WTC11 (cell line): ENCODE measurements at regions not wholly inside any gene's neighbourhood (a gene's known extent, or its start where the extent isn't known, plus 50 kb on each side); places are given as distances from the start of the nearest gene placed in this dataset.

ENCODE experiments used
- ATAC-seq: fragments of 200-7000 bp; cut with Tn5 transposase; 2 replicates; pipeline ENCODE4 v1.10.0; 2021; ENCODE audit warnings: mild to moderate bottlenecking, moderate library complexity
- CTCF ChIA-PET: fragments of 300-600 bp; sonication (Branson Sonifier 250); formaldehyde crosslinking; loops from one replicate; lab custom pipeline; 2021; ENCODE audit warnings: antibody characterized with exemption; lab: Charles Lee
- POLR2A ChIA-PET: fragments of 350-600 bp; sonication (Branson Sonifier 250); formaldehyde crosslinking; loops from one replicate; lab custom pipeline; 2021; ENCODE audit warnings: antibody characterized with exemption; lab: Charles Lee
- DNase-seq: peaks from one replicate; pipeline ENCODE4 v3.0.0; 2021; ENCODE audit warnings: low spot score
- H3K27ac Mint-ChIP-seq: 2 replicates; pipeline ENCODE4 v1.8.0; 2021; ENCODE audit warnings: mixed read lengths
- H3K27me3 Mint-ChIP-seq: 2 replicates; pipeline ENCODE4 v1.8.0; 2021; ENCODE audit warnings: low read depth, mild to moderate bottlenecking, moderate library complexity, mixed read lengths
- H3K36me3 Mint-ChIP-seq: 2 replicates; pipeline ENCODE4 v1.8.0; 2021; ENCODE audit warnings: mixed read lengths
- H3K4me1 Mint-ChIP-seq: 2 replicates; pipeline ENCODE4 v1.8.0; 2022; ENCODE audit warnings: mixed read lengths
- H3K4me3 Mint-ChIP-seq: 2 replicates; pipeline ENCODE4 v1.8.0; 2021; ENCODE audit warnings: mild to moderate bottlenecking, moderate library complexity, mixed read lengths
- H3K9me3 Mint-ChIP-seq: 2 replicates; pipeline ENCODE4 v1.8.0; 2021; ENCODE audit warnings: mixed read lengths
- JUN ChIP-seq: sonication (generic); formaldehyde crosslinking; IDR thresholded peaks from 2 replicates; pipeline ENCODE4 v1.8.0; 2023; ENCODE audit warnings: mild to moderate bottlenecking, missing genetic modification reagents
- TEAD4 ChIP-seq: sonication (generic); formaldehyde crosslinking; IDR thresholded peaks from 2 replicates; pipeline ENCODE4 v1.8.0; 2022; ENCODE audit warnings: mild to moderate bottlenecking, missing genetic modification reagents
- ZNF121 ChIP-seq: sonication (generic); formaldehyde crosslinking; IDR thresholded peaks from 2 replicates; pipeline ENCODE4 v1.8.0; 2023; ENCODE audit warnings: missing genetic modification reagents
- ZNF396 ChIP-seq: fragments of 250-450 bp; sonication (Bioruptor Pico); IDR thresholded peaks from 2 replicates; pipeline ENCODE4 v1.8.0; 2021; ENCODE audit warnings: mild to moderate bottlenecking, moderate library complexity, borderline replicate concordance
- TF ChIP-seq, protein P1 (sequence below): sonication (generic); formaldehyde crosslinking; IDR thresholded peaks from 2 replicates; pipeline ENCODE4 v1.8.0; 2023; ENCODE audit warnings: missing genetic modification reagents, mild to moderate bottlenecking, borderline replicate concordance
- TF ChIP-seq, protein P2 (sequence below): sonication (generic); formaldehyde crosslinking; IDR thresholded peaks from 2 replicates; pipeline ENCODE4 v1.8.1; 2023; ENCODE audit warnings: mild to moderate bottlenecking, missing genetic modification reagents, borderline replicate concordance
- TF ChIP-seq, protein P3 (sequence below): sonication (generic); formaldehyde crosslinking; IDR thresholded peaks from 2 replicates; pipeline ENCODE4 v1.8.0; 2022; ENCODE audit warnings: mild to moderate bottlenecking, missing genetic modification reagents
- TF ChIP-seq, protein P4 (sequence below): sonication (generic); formaldehyde crosslinking; IDR thresholded peaks from 2 replicates; pipeline ENCODE4 v1.8.0; 2023; ENCODE audit warnings: mild to moderate bottlenecking, missing genetic modification reagents
- TF ChIP-seq, protein P5 (sequence below): sonication (generic); formaldehyde crosslinking; IDR thresholded peaks from 2 replicates; pipeline ENCODE4 v1.8.0; 2022; ENCODE audit warnings: mild to moderate bottlenecking, missing genetic modification reagents

DNA sequence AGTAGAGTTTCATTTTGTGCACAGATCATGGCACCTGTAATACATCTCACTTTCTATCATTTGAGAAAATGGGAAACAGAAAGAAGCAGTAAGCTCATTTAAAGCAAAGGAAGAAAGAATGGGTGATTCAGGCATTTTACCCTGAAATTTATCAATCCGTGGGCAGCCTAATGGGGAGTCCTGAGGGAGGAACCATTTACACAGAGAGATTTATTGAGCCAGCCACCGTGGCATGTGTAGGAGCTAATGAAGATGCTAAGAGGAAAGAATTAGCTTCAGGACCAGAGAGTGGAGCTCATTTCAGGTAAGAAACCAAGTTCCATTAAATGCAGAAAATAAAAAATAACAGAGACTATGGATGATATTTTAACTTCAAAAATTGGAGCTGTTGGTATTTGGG, 443.4 kb upstream of the COBL start:
- H3K27ac Mint-ChIP-seq = no peak overlapping the region
- CTCF ChIA-PET = no interaction called here
- H3K4me3 Mint-ChIP-seq = no peak overlapping the region

More for the DNA sequence above, 443.4 kb upstream of the COBL start:
- Mint-ChIP-seq H3K9me3 (peaks cover 7% of the 10 kb centered on the region), H3K4me1 (no peaks in the 10 kb centered on the region), H3K27me3 (no peaks in the 10 kb centered on the region), H3K36me3 (no peaks in the 10 kb centered on the region)
- DNase-seq (no peak), ATAC-seq (no peak)
- POLR2A ChIA-PET = no interaction called here
- TF ChIP-seq, protein P1, sequence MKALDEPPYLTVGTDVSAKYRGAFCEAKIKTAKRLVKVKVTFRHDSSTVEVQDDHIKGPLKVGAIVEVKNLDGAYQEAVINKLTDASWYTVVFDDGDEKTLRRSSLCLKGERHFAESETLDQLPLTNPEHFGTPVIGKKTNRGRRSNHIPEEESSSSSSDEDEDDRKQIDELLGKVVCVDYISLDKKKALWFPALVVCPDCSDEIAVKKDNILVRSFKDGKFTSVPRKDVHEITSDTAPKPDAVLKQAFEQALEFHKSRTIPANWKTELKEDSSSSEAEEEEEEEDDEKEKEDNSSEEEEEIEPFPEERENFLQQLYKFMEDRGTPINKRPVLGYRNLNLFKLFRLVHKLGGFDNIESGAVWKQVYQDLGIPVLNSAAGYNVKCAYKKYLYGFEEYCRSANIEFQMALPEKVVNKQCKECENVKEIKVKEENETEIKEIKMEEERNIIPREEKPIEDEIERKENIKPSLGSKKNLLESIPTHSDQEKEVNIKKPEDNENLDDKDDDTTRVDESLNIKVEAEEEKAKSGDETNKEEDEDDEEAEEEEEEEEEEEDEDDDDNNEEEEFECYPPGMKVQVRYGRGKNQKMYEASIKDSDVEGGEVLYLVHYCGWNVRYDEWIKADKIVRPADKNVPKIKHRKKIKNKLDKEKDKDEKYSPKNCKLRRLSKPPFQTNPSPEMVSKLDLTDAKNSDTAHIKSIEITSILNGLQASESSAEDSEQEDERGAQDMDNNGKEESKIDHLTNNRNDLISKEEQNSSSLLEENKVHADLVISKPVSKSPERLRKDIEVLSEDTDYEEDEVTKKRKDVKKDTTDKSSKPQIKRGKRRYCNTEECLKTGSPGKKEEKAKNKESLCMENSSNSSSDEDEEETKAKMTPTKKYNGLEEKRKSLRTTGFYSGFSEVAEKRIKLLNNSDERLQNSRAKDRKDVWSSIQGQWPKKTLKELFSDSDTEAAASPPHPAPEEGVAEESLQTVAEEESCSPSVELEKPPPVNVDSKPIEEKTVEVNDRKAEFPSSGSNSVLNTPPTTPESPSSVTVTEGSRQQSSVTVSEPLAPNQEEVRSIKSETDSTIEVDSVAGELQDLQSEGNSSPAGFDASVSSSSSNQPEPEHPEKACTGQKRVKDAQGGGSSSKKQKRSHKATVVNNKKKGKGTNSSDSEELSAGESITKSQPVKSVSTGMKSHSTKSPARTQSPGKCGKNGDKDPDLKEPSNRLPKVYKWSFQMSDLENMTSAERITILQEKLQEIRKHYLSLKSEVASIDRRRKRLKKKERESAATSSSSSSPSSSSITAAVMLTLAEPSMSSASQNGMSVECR (CRISPR knock-in tag) = no peak
- TF ChIP-seq, protein P2, sequence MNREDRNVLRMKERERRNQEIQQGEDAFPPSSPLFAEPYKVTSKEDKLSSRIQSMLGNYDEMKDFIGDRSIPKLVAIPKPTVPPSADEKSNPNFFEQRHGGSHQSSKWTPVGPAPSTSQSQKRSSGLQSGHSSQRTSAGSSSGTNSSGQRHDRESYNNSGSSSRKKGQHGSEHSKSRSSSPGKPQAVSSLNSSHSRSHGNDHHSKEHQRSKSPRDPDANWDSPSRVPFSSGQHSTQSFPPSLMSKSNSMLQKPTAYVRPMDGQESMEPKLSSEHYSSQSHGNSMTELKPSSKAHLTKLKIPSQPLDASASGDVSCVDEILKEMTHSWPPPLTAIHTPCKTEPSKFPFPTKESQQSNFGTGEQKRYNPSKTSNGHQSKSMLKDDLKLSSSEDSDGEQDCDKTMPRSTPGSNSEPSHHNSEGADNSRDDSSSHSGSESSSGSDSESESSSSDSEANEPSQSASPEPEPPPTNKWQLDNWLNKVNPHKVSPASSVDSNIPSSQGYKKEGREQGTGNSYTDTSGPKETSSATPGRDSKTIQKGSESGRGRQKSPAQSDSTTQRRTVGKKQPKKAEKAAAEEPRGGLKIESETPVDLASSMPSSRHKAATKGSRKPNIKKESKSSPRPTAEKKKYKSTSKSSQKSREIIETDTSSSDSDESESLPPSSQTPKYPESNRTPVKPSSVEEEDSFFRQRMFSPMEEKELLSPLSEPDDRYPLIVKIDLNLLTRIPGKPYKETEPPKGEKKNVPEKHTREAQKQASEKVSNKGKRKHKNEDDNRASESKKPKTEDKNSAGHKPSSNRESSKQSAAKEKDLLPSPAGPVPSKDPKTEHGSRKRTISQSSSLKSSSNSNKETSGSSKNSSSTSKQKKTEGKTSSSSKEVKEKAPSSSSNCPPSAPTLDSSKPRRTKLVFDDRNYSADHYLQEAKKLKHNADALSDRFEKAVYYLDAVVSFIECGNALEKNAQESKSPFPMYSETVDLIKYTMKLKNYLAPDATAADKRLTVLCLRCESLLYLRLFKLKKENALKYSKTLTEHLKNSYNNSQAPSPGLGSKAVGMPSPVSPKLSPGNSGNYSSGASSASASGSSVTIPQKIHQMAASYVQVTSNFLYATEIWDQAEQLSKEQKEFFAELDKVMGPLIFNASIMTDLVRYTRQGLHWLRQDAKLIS (CRISPR knock-in tag) = no peak
- TF ChIP-seq ZNF121 (CRISPR knock-in tag) = no peak
- TF ChIP-seq, protein P3, sequence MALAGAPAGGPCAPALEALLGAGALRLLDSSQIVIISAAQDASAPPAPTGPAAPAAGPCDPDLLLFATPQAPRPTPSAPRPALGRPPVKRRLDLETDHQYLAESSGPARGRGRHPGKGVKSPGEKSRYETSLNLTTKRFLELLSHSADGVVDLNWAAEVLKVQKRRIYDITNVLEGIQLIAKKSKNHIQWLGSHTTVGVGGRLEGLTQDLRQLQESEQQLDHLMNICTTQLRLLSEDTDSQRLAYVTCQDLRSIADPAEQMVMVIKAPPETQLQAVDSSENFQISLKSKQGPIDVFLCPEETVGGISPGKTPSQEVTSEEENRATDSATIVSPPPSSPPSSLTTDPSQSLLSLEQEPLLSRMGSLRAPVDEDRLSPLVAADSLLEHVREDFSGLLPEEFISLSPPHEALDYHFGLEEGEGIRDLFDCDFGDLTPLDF = no peak
- TF ChIP-seq TEAD4 (CRISPR knock-in tag) = no peak
- no peak for TF ChIP-seq JUN (CRISPR knock-in tag)
- TF ChIP-seq, protein P4, sequence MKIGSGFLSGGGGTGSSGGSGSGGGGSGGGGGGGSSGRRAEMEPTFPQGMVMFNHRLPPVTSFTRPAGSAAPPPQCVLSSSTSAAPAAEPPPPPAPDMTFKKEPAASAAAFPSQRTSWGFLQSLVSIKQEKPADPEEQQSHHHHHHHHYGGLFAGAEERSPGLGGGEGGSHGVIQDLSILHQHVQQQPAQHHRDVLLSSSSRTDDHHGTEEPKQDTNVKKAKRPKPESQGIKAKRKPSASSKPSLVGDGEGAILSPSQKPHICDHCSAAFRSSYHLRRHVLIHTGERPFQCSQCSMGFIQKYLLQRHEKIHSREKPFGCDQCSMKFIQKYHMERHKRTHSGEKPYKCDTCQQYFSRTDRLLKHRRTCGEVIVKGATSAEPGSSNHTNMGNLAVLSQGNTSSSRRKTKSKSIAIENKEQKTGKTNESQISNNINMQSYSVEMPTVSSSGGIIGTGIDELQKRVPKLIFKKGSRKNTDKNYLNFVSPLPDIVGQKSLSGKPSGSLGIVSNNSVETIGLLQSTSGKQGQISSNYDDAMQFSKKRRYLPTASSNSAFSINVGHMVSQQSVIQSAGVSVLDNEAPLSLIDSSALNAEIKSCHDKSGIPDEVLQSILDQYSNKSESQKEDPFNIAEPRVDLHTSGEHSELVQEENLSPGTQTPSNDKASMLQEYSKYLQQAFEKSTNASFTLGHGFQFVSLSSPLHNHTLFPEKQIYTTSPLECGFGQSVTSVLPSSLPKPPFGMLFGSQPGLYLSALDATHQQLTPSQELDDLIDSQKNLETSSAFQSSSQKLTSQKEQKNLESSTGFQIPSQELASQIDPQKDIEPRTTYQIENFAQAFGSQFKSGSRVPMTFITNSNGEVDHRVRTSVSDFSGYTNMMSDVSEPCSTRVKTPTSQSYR (CRISPR knock-in tag) = no peak
- TF ChIP-seq, protein P5, sequence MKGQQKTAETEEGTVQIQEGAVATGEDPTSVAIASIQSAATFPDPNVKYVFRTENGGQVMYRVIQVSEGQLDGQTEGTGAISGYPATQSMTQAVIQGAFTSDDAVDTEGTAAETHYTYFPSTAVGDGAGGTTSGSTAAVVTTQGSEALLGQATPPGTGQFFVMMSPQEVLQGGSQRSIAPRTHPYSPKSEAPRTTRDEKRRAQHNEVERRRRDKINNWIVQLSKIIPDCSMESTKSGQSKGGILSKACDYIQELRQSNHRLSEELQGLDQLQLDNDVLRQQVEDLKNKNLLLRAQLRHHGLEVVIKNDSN (CRISPR knock-in tag) = no peak
- no peak for TF ChIP-seq ZNF396 (CRISPR knock-in tag)
